Gastroesophageal sphincter (tissue), 3 donors: ENCODE measurements at regions not wholly inside any gene's neighbourhood (a gene's known extent, or its start where the extent isn't known, plus 50 kb on each side); places are given as distances from the start of the nearest gene placed in this dataset.

ENCODE experiments used
- POLR2A ChIP-seq, 2 donors: fragments of 450-650 bp; IDR thresholded peaks; one replicate each; pipeline ENCODE4 v1.6.1; 2017; ENCODE audit warnings: antibody characterized with exemption in 2 of 2, mild to moderate bottlenecking in 2 of 2, moderate library complexity in 1 of 2
- POLR2AphosphoS5 ChIP-seq: sonication (generic); formaldehyde crosslinking; IDR thresholded peaks from one replicate; pipeline ENCODE4 v1.6.1; 2017; ENCODE audit warnings: antibody characterized with exemption
- TF ChIP-seq, protein P1 (sequence below), 4 experiments: fragments of 200-600 bp in 2 of 4; fragments of 450-650 bp in 2 of 4; sonication (generic) in 1 of 4; IDR thresholded peaks; one replicate each; pipeline ENCODE4 v1.5.1; 2017 to 2019; ENCODE audit warnings: antibody characterized with exemption in 4 of 4, mild to moderate bottlenecking in 2 of 4, moderate library complexity in 2 of 4

DNA sequence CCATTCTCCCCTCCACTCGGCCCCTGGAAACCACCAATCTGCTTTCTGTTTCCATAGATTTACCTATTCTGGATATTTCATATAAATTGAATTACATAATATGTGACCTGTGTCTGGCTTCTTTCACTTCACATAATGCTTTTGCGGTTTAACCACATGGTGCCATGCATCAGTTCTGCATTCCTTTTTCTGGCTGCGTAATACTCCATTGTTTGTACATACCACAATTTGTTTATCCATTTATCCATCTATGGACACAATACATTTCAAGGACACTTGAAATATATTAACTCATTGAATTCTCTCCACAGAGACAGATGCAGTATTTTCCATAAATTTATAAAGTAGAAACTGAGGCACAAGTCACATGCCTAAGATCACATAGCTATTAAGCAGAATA lies 110.3 kb upstream of the ETV6 start:
- TF ChIP-seq, protein P1, sequence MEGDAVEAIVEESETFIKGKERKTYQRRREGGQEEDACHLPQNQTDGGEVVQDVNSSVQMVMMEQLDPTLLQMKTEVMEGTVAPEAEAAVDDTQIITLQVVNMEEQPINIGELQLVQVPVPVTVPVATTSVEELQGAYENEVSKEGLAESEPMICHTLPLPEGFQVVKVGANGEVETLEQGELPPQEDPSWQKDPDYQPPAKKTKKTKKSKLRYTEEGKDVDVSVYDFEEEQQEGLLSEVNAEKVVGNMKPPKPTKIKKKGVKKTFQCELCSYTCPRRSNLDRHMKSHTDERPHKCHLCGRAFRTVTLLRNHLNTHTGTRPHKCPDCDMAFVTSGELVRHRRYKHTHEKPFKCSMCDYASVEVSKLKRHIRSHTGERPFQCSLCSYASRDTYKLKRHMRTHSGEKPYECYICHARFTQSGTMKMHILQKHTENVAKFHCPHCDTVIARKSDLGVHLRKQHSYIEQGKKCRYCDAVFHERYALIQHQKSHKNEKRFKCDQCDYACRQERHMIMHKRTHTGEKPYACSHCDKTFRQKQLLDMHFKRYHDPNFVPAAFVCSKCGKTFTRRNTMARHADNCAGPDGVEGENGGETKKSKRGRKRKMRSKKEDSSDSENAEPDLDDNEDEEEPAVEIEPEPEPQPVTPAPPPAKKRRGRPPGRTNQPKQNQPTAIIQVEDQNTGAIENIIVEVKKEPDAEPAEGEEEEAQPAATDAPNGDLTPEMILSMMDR (IDR thresholded peaks at IDR 0.05) = no peak
- TF ChIP-seq POLR2AphosphoS5 (no peak), POLR2A (IDR thresholded peaks at IDR 0.05) (no peak)
